WTC11 (cell line): ENCODE measurements at regions not wholly inside any gene's neighbourhood (a gene's known extent, or its start where the extent isn't known, plus 50 kb on each side); places are given as distances from the start of the nearest gene placed in this dataset.

ENCODE experiments used
- ATAC-seq: fragments of 200-7000 bp; cut with Tn5 transposase; 2 replicates; pipeline ENCODE4 v1.10.0; 2021; ENCODE audit warnings: mild to moderate bottlenecking, moderate library complexity
- CTCF ChIA-PET: fragments of 300-600 bp; sonication (Branson Sonifier 250); formaldehyde crosslinking; loops from one replicate; lab custom pipeline; 2021; ENCODE audit warnings: antibody characterized with exemption; lab: Charles Lee
- POLR2A ChIA-PET: fragments of 350-600 bp; sonication (Branson Sonifier 250); formaldehyde crosslinking; loops from one replicate; lab custom pipeline; 2021; ENCODE audit warnings: antibody characterized with exemption; lab: Charles Lee
- DNase-seq: peaks from one replicate; pipeline ENCODE4 v3.0.0; 2021; ENCODE audit warnings: low spot score
- H3K27ac Mint-ChIP-seq: 2 replicates; pipeline ENCODE4 v1.8.0; 2021; ENCODE audit warnings: mixed read lengths
- H3K27me3 Mint-ChIP-seq: 2 replicates; pipeline ENCODE4 v1.8.0; 2021; ENCODE audit warnings: low read depth, mild to moderate bottlenecking, moderate library complexity, mixed read lengths
- H3K36me3 Mint-ChIP-seq: 2 replicates; pipeline ENCODE4 v1.8.0; 2021; ENCODE audit warnings: mixed read lengths
- H3K4me1 Mint-ChIP-seq: 2 replicates; pipeline ENCODE4 v1.8.0; 2022; ENCODE audit warnings: mixed read lengths
- H3K4me3 Mint-ChIP-seq: 2 replicates; pipeline ENCODE4 v1.8.0; 2021; ENCODE audit warnings: mild to moderate bottlenecking, moderate library complexity, mixed read lengths
- H3K9me3 Mint-ChIP-seq: 2 replicates; pipeline ENCODE4 v1.8.0; 2021; ENCODE audit warnings: mixed read lengths
- AR ChIP-seq: fragments of 250-450 bp; sonication (Bioruptor Pico); IDR thresholded peaks from 2 replicates; pipeline ENCODE4 v1.9.0; 2021; ENCODE audit warnings: mild to moderate bottlenecking
- ATF3 ChIP-seq: sonication (generic); formaldehyde crosslinking; conservative IDR thresholded peaks from 2 replicates; pipeline ENCODE4 v1.8.1; 2022; ENCODE audit warnings: mild to moderate bottlenecking, missing genetic modification reagents
- ATF6 ChIP-seq: sonication (generic); formaldehyde crosslinking; IDR thresholded peaks from 2 replicates; pipeline ENCODE4 v1.8.1; 2023; ENCODE audit warnings: mild to moderate bottlenecking, missing genetic modification reagents
- CDX4 ChIP-seq: fragments of 250-450 bp; sonication (Bioruptor Pico); IDR thresholded peaks from 2 replicates; pipeline ENCODE4 v1.9.0; 2021; ENCODE audit warnings: moderate library complexity, mild to moderate bottlenecking, inconsistent platforms, borderline replicate concordance
- CREB1 ChIP-seq: sonication (generic); formaldehyde crosslinking; IDR thresholded peaks from 2 replicates; pipeline ENCODE4 v1.8.0; 2023; ENCODE audit warnings: mild to moderate bottlenecking, missing genetic modification reagents
- ELF4 ChIP-seq: sonication (generic); formaldehyde crosslinking; IDR thresholded peaks from 2 replicates; pipeline ENCODE4 v1.8.1; 2022; ENCODE audit warnings: low read depth, mild to moderate bottlenecking, moderate library complexity, missing genetic modification reagents
- FOXJ3 ChIP-seq: sonication (generic); formaldehyde crosslinking; IDR thresholded peaks from 2 replicates; pipeline ENCODE4 v1.9.0; 2021; ENCODE audit warnings: missing genetic modification reagents, mild to moderate bottlenecking, borderline replicate concordance
- FOXP1 ChIP-seq: sonication (generic); formaldehyde crosslinking; IDR thresholded peaks from 2 replicates; pipeline ENCODE4 v1.8.0; 2022; ENCODE audit warnings: missing genetic modification reagents, mild to moderate bottlenecking, moderate library complexity, borderline replicate concordance
- GABPB1 ChIP-seq: sonication (generic); formaldehyde crosslinking; IDR thresholded peaks from 2 replicates; pipeline ENCODE4 v1.8.1; 2023; ENCODE audit warnings: mild to moderate bottlenecking, missing genetic modification reagents
- GTF2I ChIP-seq: fragments of 250-450 bp; sonication (Bioruptor Pico); conservative IDR thresholded peaks from 2 replicates; pipeline ENCODE4 v1.4.0; 2021; ENCODE audit warnings: mild to moderate bottlenecking
- HMGXB4 ChIP-seq: sonication (generic); formaldehyde crosslinking; IDR thresholded peaks from 2 replicates; pipeline ENCODE4 v1.8.1; 2023; ENCODE audit warnings: mild to moderate bottlenecking, moderate library complexity, missing genetic modification reagents
- MAX ChIP-seq: sonication (generic); formaldehyde crosslinking; IDR thresholded peaks from 2 replicates; pipeline ENCODE4 v1.8.0; 2022; ENCODE audit warnings: mild to moderate bottlenecking, missing genetic modification reagents
- MYBL2 ChIP-seq: sonication (generic); formaldehyde crosslinking; IDR thresholded peaks from 2 replicates; pipeline ENCODE4 v1.8.1; 2023; ENCODE audit warnings: mild to moderate bottlenecking, moderate library complexity, missing genetic modification reagents
- NFE2L1 ChIP-seq: sonication (generic); formaldehyde crosslinking; IDR thresholded peaks from 2 replicates; pipeline ENCODE4 v1.8.1; 2023; ENCODE audit warnings: missing genetic modification reagents
- NR1H2 ChIP-seq: sonication (generic); formaldehyde crosslinking; IDR thresholded peaks from 2 replicates; pipeline ENCODE4 v1.9.0; 2021; ENCODE audit warnings: mild to moderate bottlenecking, moderate library complexity, missing genetic modification reagents
- NR3C1 ChIP-seq: sonication (generic); formaldehyde crosslinking; conservative IDR thresholded peaks from 2 replicates; pipeline ENCODE4 v1.8.1; 2023; ENCODE audit warnings: low read depth, mild to moderate bottlenecking, missing genetic modification reagents
- PRDM15 ChIP-seq: sonication (generic); formaldehyde crosslinking; IDR thresholded peaks from 2 replicates; pipeline ENCODE4 v1.8.0; 2022; ENCODE audit warnings: missing genetic modification reagents
- TP53 ChIP-seq: sonication (generic); formaldehyde crosslinking; IDR thresholded peaks from 2 replicates; pipeline ENCODE4 v1.8.1; 2023; ENCODE audit warnings: mild to moderate bottlenecking, missing genetic modification reagents
- ZNF138 ChIP-seq: sonication (generic); formaldehyde crosslinking; conservative IDR thresholded peaks from 2 replicates; pipeline ENCODE4 v1.8.1; 2022; ENCODE audit warnings: mild to moderate bottlenecking, moderate library complexity, missing genetic modification reagents
- ZSCAN18 ChIP-seq: fragments of 250-450 bp; sonication (Bioruptor Pico); IDR thresholded peaks from 2 replicates; pipeline ENCODE4 v2.1.2; 2022; ENCODE audit warnings: mild to moderate bottlenecking, moderate library complexity

- ChIA-PET POLR2A (no interaction called here), CTCF (no interaction called here)
- peaks cover 3% of the 10 kb centered on the region; the same call in 1 of the 2 replicates for H3K27me3 Mint-ChIP-seq
- ATAC-seq (no peak), DNase-seq (no peak)
- peaks cover 19% of the 10 kb centered on the region for H3K9me3 Mint-ChIP-seq
- peaks cover 12% of the 10 kb centered on the region for H3K4me1 Mint-ChIP-seq
- peaks cover 3% of the 10 kb centered on the region; the same call in 1 of the 2 replicates for H3K36me3 Mint-ChIP-seq
- no peak overlapping the region for H3K27ac Mint-ChIP-seq
- TF ChIP-seq NFE2L1 (CRISPR knock-in tag) (no peak), CREB1 (CRISPR knock-in tag) (no peak), ATF6 (no peak), MYBL2 (no peak), FOXP1 (CRISPR knock-in tag) (no peak), ELF4 (CRISPR knock-in tag) (no peak)
- H3K4me3 Mint-ChIP-seq = no peak overlapping the region
Measured at GRCh38 chr5:68396722-68397121, 181.2 kb downstream of the PIK3R1 start.

- ChIA-PET CTCF (no interaction called here), POLR2A (no interaction called here)
- Mint-ChIP-seq H3K4me1 (peaks cover 14% of the 10 kb centered on the region), H3K4me3 (no peak overlapping the region), H3K27ac (no peak overlapping the region), H3K36me3 (peaks cover 3% of the 10 kb centered on the region; the same call in 1 of the 2 replicates), H3K27me3 (peaks cover 3% of the 10 kb centered on the region; the same call in 1 of the 2 replicates), H3K9me3 (peaks cover 18% of the 10 kb centered on the region)
- DNase-seq = no peak
- no peak for ATAC-seq
- no peak for TF ChIP-seq HMGXB4 (CRISPR knock-in tag)
- TF ChIP-seq TP53 (CRISPR knock-in tag) = no peak
- no peak for TF ChIP-seq MAX
- TF ChIP-seq FOXP1 (CRISPR knock-in tag) = no peak
- TF ChIP-seq NR3C1 (CRISPR knock-in tag) = no peak
- no peak for TF ChIP-seq PRDM15 (CRISPR knock-in tag)
- no peak for TF ChIP-seq ZSCAN18 (CRISPR knock-in tag)
- no peak for TF ChIP-seq NR1H2 (CRISPR knock-in tag)
- TF ChIP-seq AR (CRISPR knock-in tag) = no peak
- TF ChIP-seq GABPB1 = no peak
- TF ChIP-seq ATF3 = no peak
- TF ChIP-seq CDX4 (CRISPR knock-in tag) = no peak
- no peak for TF ChIP-seq GTF2I (CRISPR knock-in tag)
- no peak for TF ChIP-seq FOXJ3
- TF ChIP-seq ZNF138 = no peak
Measured at GRCh38 chr5:68398146-68398812, 182.7 kb downstream of the PIK3R1 start.
